IPS-NIHi7 (cell line): ENCODE measurements at regions not wholly inside any gene's neighbourhood (a gene's known extent, or its start where the extent isn't known, plus 50 kb on each side); places are given as distances from the start of the nearest gene placed in this dataset.

Experiments used
- DNase-seq: peaks from one replicate; pipeline ENCODE4 v3.0.0; 2012; ENCODE audit warnings: mixed read lengths; ENCODE audit errors: extremely low spot score

DNA sequence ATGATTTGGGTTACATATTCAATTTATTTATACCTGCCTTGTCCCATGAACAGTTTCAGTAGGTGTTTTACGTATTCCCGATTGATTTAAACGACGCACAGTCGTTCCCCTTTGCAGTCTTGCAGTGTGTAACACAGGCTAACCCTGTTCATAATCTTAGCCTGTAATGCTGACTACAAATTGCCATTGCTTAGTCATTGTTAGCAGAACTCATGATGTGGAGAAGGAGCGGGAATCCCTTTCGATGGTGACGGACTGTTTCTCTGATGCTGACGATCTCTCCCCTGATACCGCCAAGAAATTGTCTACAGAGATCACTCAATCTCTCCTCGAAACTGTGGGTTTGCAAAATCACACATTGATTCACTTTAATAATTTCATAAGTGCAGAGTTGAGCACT lies 93.2 kb downstream of the MRPL36 start:
- DNase-seq, result no peak

DNA sequence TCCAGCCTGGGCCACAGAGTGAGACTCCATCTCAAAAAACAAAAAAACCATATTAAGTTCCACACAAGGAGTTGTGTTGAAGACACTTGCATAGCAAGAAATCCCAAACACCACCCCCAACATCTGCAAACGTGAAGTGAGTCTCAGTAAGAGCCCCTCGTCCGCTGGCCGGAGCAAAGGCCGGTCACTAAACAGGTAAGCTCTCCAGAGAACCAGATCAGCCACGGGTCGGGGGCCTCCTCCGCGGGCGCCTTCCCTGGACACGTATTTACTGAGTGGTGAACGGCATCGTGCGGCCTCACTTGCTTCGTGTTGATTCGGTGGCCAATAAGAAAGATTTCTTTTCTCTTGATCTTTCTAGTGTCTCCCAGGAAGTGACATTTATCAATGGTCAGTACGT lies 93.6 kb downstream of the MRPL36 start:
- DNase-seq, result no peak

DNA sequence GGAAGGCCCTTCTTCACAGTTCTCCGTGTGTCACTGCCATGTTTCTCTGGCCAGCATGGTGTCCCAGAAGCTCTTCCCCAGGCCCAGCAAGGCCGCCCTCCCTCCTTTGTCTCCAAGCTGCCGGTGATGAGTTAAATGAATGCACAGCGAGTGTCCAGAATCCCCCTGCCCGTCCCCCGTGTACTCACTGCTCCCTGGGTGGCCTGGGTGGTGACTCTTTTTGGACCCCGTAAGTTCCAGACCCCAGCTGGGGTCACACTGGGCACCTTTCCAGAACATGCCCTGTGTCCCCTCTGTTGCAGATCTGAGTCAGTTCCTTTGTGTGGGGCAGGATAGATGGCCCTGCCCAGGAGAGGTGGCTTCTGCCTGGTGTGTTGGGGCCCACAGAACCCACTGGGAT lies 95.0 kb downstream of the MRPL36 start:
- DNase-seq, result no peak

DNA sequence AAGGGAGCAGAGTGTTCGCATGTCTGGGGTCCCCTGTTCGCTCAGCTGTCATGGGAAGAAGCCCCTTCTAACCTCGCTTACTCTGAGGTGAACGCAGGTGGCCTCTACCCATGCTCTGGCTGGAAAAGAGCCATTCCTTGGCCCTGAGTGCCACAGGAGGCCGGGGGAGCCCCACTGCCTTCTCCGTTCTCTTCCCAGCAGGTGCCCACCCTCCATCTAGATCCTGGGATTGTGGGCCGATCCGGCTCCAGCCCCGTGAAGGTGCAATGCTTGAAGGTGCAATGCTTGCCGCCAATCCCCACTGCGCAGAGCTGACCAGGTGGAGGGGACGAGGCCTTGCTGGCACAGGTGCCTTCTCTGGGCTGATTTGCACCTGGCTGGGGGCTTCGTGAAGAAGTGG lies 95.4 kb downstream of the MRPL36 start:
- no peak for DNase-seq

DNA sequence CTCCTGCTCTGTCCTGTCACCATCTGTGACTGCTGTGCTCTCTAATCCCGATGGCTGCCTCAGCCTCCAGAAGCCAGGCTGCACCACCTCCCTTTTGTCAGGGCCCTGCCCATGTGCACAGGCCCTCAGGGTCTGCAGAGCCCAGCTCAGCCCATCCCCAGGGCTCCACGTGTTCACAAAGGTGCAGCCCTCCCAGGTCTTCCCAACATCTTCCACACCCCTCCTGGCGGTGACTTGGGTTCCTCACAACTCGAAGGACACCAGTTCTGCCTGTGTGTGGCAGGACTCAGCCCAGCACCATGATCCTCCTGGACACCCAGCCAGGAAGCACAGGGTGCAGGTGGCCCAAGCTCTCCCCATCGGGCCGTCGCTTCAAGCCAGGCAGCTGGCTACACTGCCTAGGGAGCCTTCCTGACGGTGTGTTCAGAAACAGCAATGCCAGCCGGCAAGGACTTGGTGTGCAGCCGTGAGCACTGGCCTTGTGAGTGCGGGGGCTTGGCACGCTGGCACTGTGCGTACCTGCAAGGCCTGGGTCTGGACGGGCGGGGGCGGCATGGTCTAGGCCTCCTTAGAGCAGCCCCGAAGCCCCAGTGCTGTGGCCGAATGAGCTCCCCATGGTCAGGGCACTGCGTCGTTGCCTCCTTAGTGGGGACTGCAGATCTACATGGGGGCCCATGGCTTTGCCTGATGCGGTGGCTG lies 96.1 kb downstream of the MRPL36 start:
- peak; percentile 24 for DNase-seq

DNA sequence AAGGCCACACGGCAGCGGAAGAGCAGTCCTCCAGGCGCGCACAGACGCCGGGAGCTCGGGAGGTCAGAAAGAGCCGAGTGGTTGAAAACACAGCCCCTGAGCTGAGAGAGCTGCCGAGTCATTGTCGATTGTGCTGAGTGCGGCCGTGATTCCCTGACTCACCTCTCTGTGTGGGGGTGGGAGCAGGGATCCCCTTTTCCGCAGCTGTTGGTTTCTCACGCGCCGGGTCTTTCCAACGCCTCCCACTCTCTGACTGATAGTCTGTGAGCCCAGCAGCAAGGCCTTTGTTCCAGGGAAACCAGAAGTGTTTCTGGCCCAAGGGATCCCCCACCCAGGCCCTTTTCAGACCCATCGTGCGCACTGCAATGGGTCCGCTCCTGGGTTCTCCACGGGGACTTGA lies 97.3 kb downstream of the MRPL36 start:
- peak; percentile 43 for DNase-seq

DNA sequence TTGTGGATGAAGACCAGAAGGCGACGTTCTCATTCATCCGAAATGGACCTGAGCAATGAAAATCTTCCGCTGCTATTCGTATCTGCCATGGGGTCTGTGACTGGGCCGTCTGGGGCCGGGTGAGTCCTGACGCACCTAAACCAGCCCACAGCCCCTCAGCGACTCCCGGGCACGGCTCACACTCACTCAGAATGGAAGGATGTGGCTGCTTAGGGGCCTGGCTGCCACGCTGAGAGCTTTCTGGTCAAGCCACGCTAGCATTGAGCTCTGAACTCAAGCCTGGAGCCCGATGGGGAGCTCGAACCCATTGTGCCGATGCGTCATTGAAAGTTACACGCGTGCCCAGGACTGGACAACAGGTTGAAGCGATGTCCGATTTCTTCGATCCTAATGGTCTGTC lies 97.8 kb downstream of the MRPL36 start:
- no peak for DNase-seq

DNA sequence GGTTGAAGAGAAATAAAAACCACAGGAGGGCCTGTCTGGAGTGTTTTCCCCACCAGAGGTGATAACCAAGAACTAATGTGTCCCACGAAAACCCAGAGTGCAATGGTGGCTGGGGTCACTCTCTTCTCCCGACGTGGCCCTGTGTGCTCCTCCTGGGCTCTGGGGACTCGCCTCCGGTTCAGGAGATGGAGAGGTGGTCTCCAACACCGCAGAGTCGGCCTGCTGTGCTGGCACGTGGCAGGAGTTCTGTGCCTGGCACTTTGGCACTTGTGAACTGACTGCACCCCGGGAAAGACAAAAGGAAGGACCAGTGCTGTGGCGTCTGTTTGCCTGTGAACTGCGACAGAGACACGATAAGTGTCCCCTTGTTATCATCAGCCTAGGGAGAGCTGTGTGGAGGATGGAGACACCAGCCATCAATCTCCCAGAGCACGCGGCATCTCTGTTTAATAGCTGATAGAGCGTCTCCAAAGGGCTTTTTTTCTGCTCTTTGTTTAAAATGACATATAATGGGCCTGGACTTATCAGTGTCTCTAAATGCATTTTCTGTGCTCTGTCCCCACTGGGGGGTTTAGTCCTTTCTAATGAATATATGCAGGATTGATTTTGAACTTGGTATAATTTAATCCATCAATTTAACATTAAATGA lies 98.3 kb downstream of the MRPL36 start:
- DNase-seq, result no peak

DNA sequence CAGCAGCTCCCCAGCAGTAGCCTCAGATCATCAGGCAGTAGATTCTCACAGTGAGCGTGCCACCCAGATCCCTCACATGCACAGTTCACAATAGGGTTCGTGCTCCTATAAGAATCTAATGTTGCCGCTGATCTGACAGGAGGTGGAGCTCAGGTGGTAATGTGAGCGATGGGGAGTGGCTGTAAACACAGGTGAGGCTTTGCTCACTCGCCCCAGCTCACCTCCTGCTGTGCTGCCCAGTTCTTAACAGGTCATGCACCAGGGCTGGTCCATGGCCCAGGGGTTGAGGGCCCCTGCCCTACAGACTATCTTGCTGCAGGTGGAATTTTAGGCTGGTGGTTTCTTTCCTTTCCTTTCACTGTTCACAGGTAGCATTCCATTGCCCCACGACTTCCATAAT lies 100.2 kb downstream of the MRPL36 start:
- DNase-seq, result no peak

DNA sequence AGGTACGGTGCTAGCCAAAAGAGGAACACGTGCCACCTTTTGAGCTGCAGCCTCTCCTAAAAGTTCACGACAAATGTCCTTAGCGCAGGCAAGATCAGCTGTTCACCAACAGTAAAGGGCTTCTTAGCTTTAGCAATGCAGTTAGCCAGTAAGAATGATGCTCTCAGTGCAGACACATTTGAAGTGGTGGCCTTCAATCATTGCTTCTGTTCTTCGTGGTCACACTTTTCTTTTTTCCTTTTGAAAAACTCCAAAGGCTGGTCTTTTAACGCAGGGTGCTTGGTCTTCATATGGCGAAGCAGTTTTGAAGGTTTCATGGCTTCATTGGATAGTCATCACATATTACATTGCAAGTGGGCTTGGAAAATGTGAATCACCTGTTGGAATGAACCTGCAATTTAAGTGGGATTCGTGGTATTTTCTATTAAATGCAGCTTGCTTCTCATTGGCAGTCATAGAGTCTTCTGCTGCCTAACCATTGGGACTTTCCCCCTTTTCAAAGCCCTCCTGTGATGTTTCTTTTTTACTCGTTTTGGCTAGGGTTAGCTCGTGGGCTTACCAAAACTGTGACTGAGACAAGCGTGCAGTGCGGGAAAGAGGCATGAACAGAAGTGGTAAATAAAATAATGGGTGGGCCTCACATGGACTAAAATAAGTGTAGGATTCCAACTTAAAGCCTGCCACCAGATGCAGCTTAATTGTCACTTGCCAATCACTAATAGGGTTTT lies 100.9 kb downstream of the MRPL36 start:
- no peak for DNase-seq

DNA sequence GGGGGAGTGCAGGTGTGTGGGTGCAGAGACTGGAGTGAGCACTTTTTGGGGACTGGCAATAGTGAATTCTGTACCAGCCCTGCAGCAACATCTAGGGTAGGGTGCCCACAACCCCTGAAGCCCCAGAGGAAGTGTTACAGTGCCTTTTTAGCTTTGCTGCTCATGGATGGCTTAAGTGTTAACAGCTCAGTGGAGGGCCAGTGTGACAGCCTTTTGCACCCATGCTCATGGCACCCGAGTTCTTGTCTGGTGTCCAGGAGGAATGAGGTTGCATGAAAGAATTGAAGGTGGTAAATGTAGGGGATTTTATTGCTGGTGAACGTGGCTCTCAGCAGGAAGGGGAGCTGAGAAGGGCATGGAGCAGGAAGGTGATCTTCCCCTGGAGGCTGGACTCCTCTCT lies 107.3 kb downstream of the MRPL36 start:
- DNase-seq, result no peak

DNA sequence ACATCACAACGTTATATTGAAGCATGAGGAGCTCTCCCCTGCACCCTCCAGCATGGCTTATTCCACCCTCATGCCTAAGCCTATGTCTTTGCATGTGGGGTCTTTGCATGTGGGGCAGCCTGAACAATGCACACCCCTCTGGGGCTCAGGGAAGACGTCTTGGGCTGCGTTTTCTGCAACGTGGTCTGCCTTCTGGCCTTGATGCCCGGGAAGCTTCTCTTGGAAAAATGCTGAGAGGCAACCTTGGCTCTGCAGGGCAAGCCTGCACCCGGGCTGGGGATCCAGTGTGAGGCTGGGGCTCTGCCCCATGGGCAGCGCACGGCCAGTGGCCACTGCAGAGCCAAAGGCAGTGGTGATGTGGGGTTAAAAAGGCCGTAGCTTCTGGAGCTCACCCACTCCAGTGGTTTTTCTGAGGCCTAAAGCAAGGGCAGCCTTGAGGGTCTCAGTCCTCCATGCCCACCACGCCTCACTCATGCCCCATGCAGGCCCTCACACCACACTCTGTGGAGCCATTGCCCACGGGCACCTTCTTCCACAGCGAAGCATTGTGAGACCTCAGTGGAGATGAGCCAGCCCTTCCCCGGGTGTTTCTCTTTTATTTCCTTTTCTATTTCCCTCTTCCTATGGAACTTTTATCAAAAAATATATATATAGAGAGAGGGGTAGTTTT lies 112.2 kb downstream of the MRPL36 start:
- DNase-seq, result no peak

DNA sequence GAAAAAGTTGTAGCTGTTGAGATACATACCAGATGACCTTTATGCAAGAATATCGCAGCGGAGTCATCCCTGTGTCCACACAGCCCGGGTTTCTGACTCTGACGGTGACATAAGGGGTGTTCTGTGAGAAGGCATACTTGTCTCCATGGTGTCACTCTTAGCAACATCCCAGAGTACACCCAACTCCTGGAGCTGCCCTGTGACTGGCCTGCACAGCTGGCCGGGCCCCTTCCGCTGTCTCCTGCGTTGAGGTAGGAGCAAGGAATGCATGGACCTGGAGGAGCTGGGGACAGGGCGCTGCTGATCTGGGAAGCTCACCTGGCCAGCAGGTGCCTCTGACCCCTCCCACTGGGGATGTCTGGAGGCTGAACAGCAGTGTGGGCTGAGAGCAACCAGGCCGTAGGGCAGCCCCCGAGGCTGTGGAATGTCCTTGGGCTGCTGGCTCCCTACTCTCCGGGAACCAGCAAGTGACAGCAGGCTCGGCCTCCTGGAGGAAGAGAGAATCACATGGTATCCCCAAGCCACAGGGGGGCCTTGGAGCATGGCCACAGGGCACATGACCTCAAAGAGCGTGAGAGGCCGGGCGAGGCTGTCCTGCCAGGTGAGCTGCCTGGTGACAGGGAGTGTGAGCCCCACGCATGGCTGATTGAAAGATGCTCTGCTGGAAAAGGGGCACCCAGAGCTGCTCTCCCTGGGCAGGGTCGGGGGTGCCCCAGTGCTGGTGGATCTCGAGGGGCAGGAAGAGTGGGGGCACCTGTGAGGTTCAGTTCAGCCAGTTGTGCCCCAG lies 113.4 kb downstream of the MRPL36 start:
- peak; percentile 18 for DNase-seq

DNA sequence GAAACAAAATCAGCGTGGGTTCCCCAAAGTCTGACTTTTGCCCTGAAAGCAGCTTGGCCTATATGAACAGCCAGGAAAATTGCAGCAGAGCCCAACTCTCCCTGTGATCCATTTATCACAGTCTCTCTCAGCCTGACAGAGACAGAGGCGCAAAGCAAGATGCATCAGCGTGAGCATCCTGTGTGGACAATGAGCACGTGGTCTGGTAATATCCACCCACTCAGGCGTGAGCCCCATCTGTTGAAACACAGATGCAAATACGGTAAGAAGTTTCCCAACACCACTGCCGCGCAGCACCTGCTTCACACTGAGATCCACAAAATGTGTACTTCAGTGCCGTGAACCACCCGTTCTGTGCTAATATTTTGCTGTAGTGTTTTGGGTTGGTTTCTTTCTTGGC lies 114.6 kb downstream of the MRPL36 start:
- DNase-seq, result no peak

DNA sequence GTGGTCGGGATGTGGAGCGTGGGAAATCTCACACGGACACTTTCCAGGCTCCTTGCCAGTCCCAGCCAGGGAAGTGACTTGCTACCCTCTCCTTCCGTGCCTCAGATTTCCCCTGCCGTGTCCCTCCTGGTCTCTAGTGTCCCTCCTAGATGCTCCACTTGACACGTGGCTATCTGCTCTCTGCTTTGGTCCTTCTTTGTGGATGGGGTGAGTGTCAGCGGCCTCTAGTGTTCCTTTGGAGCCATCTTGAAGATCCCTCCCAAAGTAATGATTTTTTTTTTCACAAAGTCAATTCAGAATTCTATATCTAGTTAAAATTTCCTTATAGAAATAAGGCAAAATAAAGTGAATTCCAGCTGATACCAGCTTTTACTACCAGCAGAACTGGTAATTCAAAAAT lies 117.7 kb downstream of the MRPL36 start:
- DNase-seq, result no peak

DNA sequence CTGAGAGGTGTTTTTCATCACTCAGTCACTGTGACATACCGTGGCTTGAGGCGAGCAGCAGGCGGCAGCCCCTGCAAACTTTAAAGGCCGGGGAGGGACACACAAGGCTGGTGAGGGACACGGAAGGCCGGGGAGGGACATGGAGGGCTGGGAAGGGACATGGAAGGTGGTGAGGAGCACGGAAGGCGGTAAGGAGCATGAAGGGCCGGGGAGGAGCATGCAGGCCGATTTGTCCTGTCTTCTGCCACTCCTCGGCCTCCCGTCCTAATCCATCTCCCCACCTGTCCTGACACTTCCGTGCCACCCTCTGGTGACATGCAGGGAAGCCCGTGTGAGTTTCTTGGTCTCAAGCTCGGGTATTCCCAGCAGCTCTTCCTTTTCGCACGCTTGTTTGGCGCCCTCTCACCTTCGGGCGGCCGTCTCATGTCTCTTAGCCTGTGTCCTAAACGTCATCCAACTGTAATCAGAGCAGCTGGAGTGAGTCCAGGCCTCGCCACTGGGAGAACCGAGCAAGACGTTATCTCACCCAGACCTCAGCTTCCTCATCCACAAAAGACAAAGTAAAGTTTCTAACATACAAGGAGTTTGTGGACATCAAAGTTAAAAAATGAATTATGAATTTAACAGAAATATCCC lies 126.5 kb downstream of the MRPL36 start:
- DNase-seq, result peak; percentile 25

DNA sequence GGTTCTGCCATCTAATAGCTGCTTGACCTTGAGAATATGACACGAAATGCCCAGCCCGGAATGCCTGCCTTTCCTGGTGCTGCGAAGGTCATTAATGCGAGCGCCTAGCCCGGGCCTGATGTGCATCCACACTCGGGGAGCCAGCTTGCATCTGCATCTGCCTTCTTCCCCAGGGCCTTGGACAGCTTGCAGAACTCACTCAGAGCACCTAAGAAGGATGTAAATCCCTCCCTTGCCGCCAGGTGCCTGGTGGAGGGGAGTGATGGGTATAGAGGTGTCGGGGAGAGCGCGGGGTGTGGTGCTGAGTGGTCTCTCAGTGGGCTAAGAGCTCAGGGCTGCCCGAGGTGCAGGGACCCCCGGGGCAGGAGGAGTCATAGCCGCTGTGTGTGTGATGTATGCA lies 127.2 kb downstream of the MRPL36 start:
- DNase-seq, result peak; percentile 45

DNA sequence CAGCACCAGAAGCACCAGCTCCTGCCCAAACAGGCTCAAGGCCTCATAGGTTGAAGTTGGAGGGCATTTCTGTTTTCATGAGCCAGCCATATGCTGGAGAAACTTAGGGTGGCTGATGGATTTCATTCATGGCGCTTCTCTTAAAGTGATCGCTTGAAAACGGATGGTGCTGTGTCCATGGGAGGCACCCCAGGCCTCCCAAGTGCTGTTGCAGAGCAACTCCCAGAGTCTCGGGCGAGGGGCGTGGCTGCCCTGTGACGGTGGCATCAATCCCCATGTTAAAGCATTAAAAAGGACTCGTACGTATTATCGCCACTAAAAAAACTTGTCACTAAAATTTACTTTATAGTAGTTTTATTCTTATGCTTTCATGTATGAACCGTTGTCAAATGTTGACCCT lies 128.3 kb downstream of the MRPL36 start:
- DNase-seq, result no peak

DNA sequence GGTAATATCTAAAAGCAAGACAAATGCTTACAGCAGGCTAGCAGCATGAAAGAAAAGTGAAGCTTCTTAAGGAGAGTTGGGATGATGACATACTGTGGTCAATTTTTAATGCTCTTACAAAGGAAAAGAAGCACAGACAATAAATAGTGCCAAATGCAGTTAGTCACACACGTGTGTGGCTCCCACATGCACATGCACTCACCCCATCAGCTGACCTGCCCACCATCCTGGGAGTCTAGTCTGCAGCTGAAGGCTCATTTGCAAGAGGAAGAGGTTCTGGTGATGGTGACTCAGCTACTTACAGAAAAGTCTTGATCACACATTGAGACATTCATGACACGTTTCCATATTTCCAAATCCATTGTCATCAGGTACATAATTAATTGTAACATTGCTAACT lies 129.3 kb downstream of the MRPL36 start:
- no peak for DNase-seq

DNA sequence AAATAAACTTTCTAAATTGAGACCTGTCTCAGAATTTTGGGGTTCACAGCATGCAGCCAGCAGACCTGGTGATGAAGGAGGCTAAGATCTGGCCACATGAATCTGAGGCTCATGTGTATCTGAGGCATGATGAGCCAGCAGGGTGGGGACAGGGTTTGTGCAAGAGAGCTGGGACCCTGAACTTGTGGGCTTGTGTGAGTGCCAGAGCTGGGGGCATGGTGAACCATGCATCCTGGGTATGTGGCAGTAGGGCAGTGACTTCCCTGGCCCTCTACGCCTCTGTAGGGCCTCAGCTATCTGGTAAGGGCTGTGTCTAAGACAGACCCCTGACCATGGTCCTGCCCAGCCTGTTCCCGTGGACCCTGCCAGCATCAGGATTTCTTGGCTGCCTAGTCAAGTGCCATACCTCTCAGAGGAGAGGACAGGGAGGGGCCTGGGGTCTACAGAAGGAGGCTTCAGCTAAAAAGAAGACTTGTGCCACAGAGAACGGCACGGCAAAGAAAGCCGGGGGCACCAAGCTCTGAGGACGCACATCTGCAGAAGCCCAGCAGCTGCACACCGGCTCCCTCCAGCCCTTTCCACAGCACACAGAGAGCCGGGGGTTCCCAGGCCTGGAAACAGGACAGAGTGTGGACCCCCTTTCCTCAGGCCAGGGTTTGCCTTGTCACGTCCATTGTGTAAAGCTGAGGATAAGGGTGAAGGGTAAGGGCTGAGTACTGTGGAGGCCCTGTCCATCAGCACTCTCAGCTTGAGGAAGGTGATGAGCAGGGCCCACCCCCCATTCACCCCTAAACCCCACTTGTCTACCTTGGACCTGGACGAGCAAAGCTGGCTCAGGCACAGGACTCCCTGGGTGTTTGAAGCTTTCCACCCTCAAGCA lies 130.1 kb downstream of the MRPL36 start:
- no peak for DNase-seq
